ENCODE measurements at regions not wholly inside any gene's neighbourhood (a gene's known extent, or its start where the extent isn't known, plus 50 kb on each side); places are given as distances from the start of the nearest gene placed in this dataset.

GRCh38 chr2:58612973-58613372 is 371.8 kb upstream of the FANCL start:
- TF ChIP-seq CTCF (IDR thresholded peaks at IDR 0.05; ENCODE audit: low read length) (no peak), EZH2 (optimal IDR thresholded peaks at IDR 0.05; ENCODE audit: low read depth, low read length) (no peak), EZH2phosphoT487 (IDR thresholded peaks at IDR 0.05; ENCODE audit: low read length) (no peak)

Measured in MM.1S (cell line).